Stimulated activated CD4-positive, alpha-beta T cell treated with anti-CD3 and anti-CD28 coated beads, Interleukin-2, amount 100 ng/mL, for 48 hours (primary cell): ENCODE measurements at regions not wholly inside any gene's neighbourhood (a gene's known extent, or its start where the extent isn't known, plus 50 kb on each side); places are given as distances from the start of the nearest gene placed in this dataset.

Experiments used
- DNase-seq, 2 donors: peaks; one replicate each; pipeline ENCODE4 v3.0.0-alpha.2; 2020

- DNase-seq: no peak
These were observed 628.0 kb downstream of the EPHA7 start for GRCh38 chr6:92791403-92791802.

- DNase-seq: no peak
These were observed 629.0 kb downstream of the EPHA7 start for GRCh38 chr6:92790381-92790780.

- no peak for DNase-seq
These were observed 635.1 kb downstream of the EPHA7 start for GRCh38 chr6:92784235-92784634.

- DNase-seq: no peak
These were observed 639.6 kb downstream of the EPHA7 start for GRCh38 chr6:92779746-92780145.

- DNase-seq: no peak
These were observed 642.1 kb downstream of the EPHA7 start for GRCh38 chr6:92777146-92777740.

- no peak for DNase-seq
These were observed 648.8 kb downstream of the EPHA7 start for GRCh38 chr6:92770540-92770939.

- no peak for DNase-seq
These were observed 652.3 kb downstream of the EPHA7 start for GRCh38 chr6:92767101-92767500.

GRCh38 chr6:92763680-92764079 is 655.7 kb downstream of the EPHA7 start:
- no peak for DNase-seq

- DNase-seq: no peak
These were observed 656.1 kb downstream of the EPHA7 start for GRCh38 chr6:92763274-92763584.

- no peak for DNase-seq
These were observed 656.7 kb downstream of the EPHA7 start for GRCh38 chr6:92762443-92763273.

GRCh38 chr6:92759178-92759577 is 660.2 kb downstream of the EPHA7 start:
- DNase-seq: no peak

- DNase-seq: no peak
These were observed 661.4 kb downstream of the EPHA7 start for GRCh38 chr6:92757925-92758324.

- no peak for DNase-seq
These were observed 662.4 kb downstream of the EPHA7 start for GRCh38 chr6:92756912-92757311.

GRCh38 chr6:92753956-92754355 is 665.4 kb downstream of the EPHA7 start:
- DNase-seq: no peak

- no peak for DNase-seq
These were observed 667.2 kb downstream of the EPHA7 start for GRCh38 chr6:92752114-92752513.

GRCh38 chr6:92748131-92748530 is 671.2 kb downstream of the EPHA7 start:
- DNase-seq: no peak

- no peak for DNase-seq
These were observed 681.4 kb downstream of the EPHA7 start for GRCh38 chr6:92737983-92738382.

GRCh38 chr6:92723390-92723931 is 695.9 kb downstream of the EPHA7 start:
- no peak for DNase-seq

- DNase-seq: no peak
These were observed 699.6 kb downstream of the EPHA7 start for GRCh38 chr6:92719773-92720172.

- DNase-seq: no peak
These were observed 702.7 kb downstream of the EPHA7 start for GRCh38 chr6:92716638-92717037.

- no peak for DNase-seq
These were observed 703.4 kb downstream of the EPHA7 start for GRCh38 chr6:92715991-92716390.

GRCh38 chr6:92714346-92714745 is 705.0 kb downstream of the EPHA7 start:
- DNase-seq: no peak

GRCh38 chr6:92710048-92710447 is 709.3 kb downstream of the EPHA7 start:
- no peak for DNase-seq

GRCh38 chr6:92708945-92709344 is 710.4 kb downstream of the EPHA7 start:
- no peak for DNase-seq

GRCh38 chr6:92708270-92708669 is 711.1 kb downstream of the EPHA7 start:
- no peak for DNase-seq
